ENCODE measurements at regions not wholly inside any gene's neighbourhood (a gene's known extent, or its start where the extent isn't known, plus 50 kb on each side); places are given as distances from the start of the nearest gene placed in this dataset.

- no peak for TF ChIP-seq ZNF138 (CRISPR knock-in tag; conservative IDR thresholded peaks at IDR 0.05)
- no peak for TF ChIP-seq JAZF1 (CRISPR knock-in tag; IDR thresholded peaks at IDR 0.05)
- TF ChIP-seq NR3C1 (CRISPR knock-in tag; conservative IDR thresholded peaks at IDR 0.05; ENCODE audit: low read depth) = no peak
- TF ChIP-seq GTF2I (CRISPR knock-in tag; conservative IDR thresholded peaks at IDR 0.05) = no peak
- TF ChIP-seq ZSCAN18 (CRISPR knock-in tag; IDR thresholded peaks at IDR 0.05) = no peak
- TF ChIP-seq, protein P1, sequence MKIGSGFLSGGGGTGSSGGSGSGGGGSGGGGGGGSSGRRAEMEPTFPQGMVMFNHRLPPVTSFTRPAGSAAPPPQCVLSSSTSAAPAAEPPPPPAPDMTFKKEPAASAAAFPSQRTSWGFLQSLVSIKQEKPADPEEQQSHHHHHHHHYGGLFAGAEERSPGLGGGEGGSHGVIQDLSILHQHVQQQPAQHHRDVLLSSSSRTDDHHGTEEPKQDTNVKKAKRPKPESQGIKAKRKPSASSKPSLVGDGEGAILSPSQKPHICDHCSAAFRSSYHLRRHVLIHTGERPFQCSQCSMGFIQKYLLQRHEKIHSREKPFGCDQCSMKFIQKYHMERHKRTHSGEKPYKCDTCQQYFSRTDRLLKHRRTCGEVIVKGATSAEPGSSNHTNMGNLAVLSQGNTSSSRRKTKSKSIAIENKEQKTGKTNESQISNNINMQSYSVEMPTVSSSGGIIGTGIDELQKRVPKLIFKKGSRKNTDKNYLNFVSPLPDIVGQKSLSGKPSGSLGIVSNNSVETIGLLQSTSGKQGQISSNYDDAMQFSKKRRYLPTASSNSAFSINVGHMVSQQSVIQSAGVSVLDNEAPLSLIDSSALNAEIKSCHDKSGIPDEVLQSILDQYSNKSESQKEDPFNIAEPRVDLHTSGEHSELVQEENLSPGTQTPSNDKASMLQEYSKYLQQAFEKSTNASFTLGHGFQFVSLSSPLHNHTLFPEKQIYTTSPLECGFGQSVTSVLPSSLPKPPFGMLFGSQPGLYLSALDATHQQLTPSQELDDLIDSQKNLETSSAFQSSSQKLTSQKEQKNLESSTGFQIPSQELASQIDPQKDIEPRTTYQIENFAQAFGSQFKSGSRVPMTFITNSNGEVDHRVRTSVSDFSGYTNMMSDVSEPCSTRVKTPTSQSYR (CRISPR knock-in tag; IDR thresholded peaks at IDR 0.05) = no peak
- TF ChIP-seq SMAD4 (CRISPR knock-in tag; IDR thresholded peaks at IDR 0.05) = no peak
- no peak for TF ChIP-seq TEAD4 (CRISPR knock-in tag; IDR thresholded peaks at IDR 0.05)
These were observed 220.1 kb upstream of the PROX1 start (continued) for GRCh38 chr1:213767683-213768082.

- H3K4me1 Mint-ChIP-seq = peaks cover 9% of the 10 kb centered on the region
- DNase-seq (ENCODE audit: low spot score) = peak; percentile 12
- ChIA-PET POLR2A (no interaction called here), CTCF (no interaction called here)
- TF ChIP-seq, protein P2, sequence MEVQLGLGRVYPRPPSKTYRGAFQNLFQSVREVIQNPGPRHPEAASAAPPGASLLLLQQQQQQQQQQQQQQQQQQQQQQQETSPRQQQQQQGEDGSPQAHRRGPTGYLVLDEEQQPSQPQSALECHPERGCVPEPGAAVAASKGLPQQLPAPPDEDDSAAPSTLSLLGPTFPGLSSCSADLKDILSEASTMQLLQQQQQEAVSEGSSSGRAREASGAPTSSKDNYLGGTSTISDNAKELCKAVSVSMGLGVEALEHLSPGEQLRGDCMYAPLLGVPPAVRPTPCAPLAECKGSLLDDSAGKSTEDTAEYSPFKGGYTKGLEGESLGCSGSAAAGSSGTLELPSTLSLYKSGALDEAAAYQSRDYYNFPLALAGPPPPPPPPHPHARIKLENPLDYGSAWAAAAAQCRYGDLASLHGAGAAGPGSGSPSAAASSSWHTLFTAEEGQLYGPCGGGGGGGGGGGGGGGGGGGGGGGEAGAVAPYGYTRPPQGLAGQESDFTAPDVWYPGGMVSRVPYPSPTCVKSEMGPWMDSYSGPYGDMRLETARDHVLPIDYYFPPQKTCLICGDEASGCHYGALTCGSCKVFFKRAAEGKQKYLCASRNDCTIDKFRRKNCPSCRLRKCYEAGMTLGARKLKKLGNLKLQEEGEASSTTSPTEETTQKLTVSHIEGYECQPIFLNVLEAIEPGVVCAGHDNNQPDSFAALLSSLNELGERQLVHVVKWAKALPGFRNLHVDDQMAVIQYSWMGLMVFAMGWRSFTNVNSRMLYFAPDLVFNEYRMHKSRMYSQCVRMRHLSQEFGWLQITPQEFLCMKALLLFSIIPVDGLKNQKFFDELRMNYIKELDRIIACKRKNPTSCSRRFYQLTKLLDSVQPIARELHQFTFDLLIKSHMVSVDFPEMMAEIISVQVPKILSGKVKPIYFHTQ (CRISPR knock-in tag; IDR thresholded peaks at IDR 0.05) = no peak
- TF ChIP-seq NFYB (CRISPR knock-in tag; conservative IDR thresholded peaks at IDR 0.05; ENCODE audit: low read depth) (no peak), MAX (CRISPR knock-in tag; IDR thresholded peaks at IDR 0.05) (no peak), TEAD1 (CRISPR knock-in tag; IDR thresholded peaks at IDR 0.05) (no peak), SOX15 (CRISPR knock-in tag; IDR thresholded peaks at IDR 0.05) (no peak), FOXP4 (CRISPR knock-in tag; IDR thresholded peaks at IDR 0.05) (no peak), NFATC4 (CRISPR knock-in tag; IDR thresholded peaks at IDR 0.05) (no peak), NR1H2 (CRISPR knock-in tag; IDR thresholded peaks at IDR 0.05) (no peak), CREB1 (CRISPR knock-in tag; IDR thresholded peaks at IDR 0.05) (no peak), RORB (CRISPR knock-in tag; IDR thresholded peaks at IDR 0.05) (no peak), FOXJ3 (CRISPR knock-in tag; IDR thresholded peaks at IDR 0.05; ENCODE audit: borderline replicate concordance) (no peak), FOXK1 (CRISPR knock-in tag; IDR thresholded peaks at IDR 0.05) (no peak), ZNF317 (CRISPR knock-in tag; IDR thresholded peaks at IDR 0.05; ENCODE audit: borderline replicate concordance, low read depth) (no peak)
- no peaks in the 10 kb centered on the region; the same call in 1 of the 2 replicates for H3K27me3 Mint-ChIP-seq (ENCODE audit: low read depth)
- no peak overlapping the region for H3K4me3 Mint-ChIP-seq
- H3K27ac Mint-ChIP-seq = no peak overlapping the region
- H3K9me3 Mint-ChIP-seq = no peaks in the 10 kb centered on the region; the same call in 1 of the 2 replicates
- peak; percentile 75 for ATAC-seq
- H3K36me3 Mint-ChIP-seq = no peaks in the 10 kb centered on the region
These were observed 215.4 kb upstream of the PROX1 start for GRCh38 chr1:213772128-213773063.
